ENCODE measurements at regions not wholly inside any gene's neighbourhood (a gene's known extent, or its start where the extent isn't known, plus 50 kb on each side); places are given as distances from the start of the nearest gene placed in this dataset.

DNA sequence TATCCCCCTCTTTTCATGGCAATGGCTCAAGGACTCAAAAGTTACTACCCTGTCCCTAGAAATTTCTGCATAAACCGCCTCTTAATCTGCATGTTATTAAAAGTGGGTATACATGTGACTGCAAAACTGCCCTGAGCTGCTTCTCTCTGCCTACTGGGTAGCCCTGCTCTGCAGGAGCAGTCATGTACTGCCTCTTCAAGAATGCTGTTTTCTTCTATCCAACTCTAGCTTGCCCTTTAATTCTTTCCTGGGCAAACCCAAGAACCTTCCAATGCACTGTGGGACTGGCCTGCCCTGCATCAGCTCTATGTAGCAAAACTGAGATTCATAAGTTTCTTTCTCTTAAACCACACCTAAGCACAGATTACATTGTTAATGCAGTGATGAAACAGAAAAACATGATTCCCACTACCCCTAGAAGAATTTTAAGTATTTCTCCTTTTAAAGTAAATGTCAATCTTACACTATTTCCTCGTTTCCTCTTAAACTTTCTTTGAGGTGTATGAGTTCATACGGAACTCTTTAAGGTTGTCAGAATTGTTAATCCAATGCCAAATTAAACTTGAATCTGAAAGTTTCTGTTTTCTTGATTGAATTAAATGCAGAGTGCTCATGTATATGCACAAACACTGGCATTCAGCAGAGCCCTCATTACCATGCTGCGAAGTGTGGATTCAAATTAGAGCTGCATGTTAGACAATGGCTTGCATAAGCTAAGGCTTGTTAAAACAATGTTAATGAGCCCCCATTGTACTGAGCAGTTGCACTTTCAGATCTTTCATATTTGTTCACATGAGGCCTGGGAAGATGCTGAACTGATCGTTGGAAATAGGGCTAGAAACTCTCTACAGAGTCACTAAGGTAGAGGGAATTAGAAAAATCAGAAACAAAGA lies 669.9 kb upstream of the PCDH20 start:
- no peak for DNase-seq

DNA sequence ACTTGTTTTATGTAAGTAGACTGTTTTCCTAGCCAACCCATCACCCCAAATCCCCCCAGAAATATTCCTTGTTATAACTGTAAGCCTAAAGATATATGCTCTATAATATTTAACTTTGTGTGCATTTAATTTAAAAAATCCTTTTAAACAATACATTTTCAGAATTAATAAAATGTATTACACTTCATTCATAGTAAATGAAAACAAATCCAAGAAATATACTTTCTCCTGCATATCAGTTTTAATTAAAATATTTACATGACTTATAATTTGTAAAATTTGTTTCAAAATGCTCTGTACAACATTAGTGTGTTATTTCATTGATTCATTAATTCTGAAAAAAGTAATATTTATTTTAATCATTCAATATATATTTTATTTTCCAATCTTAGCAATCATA lies 669.1 kb upstream of the PCDH20 start:
- no peak for DNase-seq

DNA sequence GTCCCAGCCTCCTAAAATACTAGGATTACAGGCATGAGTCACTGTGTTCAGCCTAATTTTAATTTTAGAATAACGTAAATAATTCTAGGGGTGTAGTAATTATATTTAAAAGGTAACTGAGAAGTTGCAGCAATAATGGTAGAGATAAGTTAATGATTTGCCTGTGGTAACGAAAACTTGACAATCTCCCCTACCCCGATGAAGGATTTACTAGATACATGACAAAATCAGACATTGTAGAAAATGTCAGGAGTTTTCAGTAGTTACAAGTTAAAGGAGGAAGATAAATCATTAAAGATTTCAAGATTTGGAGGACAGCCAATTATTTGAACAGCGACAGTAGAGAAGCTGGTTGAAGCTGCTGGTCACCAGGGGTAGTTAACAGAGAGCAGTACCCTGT lies 652.2 kb upstream of the PCDH20 start:
- no peak for DNase-seq

DNA sequence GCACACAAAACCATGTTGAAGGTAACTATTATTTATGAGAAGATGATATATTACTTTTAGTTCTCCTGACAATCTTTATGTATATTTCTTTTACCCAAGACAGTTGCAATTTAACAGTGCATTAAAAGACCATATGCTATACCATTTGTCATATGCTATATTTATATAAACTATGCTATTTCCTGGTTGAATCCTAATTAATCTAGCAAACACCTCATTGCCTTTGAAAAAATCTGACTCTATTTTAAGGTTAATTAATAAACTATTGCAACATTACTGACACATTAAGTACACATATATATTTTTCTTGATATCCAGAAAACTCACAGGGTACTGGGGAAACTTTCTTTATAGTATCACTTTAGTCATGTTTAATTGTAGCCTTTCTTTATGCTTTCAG lies 649.4 kb upstream of the PCDH20 start:
- no peak for DNase-seq

DNA sequence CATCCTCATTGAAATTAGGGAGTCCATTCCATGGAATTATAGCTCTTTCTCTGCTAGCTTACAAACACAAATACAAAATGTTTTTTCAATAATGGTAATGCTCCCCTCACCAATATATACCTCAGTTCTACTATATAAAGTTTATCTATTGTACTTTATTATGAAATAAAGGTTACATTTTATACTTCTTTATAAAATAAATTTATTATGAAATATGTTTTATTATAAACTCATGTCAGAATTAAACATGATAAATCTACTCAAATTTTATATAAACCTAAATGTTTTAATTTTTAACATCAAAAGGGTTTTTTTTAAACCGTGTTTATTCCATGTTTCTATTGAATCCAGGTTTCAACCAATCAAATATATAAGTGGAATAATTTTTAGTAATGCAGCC lies 646.1 kb upstream of the PCDH20 start:
- DNase-seq: no peak

DNA sequence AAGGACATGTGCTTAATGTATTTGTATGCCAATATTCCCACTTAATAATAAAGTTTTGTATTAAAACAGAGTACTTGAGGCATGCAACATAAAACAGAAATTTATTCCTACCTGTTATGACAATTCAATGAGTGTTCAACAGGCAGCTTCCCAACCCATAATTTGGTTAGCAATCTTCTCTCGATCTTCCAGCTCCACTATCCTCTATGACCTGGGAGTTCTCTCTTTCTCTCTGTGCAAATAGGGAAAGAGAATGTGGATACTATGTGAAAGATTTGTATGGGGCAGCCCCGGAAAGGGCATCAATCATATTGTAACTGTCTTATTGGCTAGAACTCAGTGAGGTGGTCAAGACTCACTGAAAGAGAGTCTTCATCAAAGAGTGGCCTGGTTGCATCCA lies 644.9 kb upstream of the PCDH20 start:
- DNase-seq: no peak

DNA sequence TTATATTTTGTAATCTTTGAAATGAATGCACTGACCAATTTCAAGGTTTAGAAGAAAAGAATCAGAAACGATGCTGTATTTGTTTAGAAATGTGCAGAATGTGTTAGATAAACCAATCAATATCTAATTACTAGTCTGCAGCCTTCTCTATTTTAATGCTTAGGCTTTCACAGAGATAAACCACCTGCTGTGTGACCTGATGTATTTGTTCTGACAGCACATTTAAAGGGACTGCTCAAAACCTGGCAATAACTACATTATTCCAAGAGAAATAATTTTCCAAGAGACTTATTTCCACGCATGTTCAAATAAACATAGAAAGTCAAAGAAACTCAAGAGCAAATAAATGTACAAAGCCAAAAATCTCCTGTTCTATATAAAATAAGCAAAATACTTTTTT lies 641.6 kb upstream of the PCDH20 start:
- DNase-seq: no peak

DNA sequence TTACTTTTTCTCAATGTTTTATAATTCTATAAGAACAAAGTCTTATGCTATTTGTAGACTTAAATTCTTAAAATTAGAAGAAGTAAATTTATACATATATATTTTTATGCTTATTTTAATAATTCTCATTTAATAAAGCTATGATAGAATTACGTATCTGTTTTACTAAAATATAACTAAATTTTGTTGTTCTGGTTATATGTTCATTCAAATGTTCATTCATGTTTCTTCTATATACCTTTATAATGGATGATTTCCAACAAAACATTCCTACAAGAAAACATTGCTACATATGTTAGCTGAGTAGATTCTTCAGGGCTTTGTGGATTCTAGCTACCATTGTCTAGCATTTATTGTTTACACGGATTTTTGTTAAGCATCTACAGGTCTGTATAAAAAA lies 634.3 kb upstream of the PCDH20 start:
- DNase-seq: no peak

DNA sequence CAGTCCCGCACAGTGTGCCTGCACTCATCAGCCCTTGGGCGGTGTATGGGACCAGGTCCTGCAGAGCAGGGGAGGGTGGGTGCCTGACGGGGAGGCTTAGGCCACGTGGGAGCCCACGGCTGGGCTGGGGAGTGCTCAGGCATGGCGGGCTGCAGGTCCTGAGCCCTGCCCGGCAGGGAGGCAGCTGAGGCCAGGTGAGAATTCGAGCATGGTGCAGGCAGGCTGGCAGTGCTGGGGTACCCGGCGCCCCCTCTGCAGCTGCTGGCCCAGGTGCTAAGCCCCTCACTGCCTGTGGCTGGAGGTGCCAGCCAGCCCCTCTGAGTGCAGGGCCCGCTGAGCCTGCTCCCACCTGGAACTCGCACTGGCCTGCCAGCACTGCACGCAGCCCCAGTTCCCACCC lies 630.9 kb upstream of the PCDH20 start:
- DNase-seq: no peak

DNA sequence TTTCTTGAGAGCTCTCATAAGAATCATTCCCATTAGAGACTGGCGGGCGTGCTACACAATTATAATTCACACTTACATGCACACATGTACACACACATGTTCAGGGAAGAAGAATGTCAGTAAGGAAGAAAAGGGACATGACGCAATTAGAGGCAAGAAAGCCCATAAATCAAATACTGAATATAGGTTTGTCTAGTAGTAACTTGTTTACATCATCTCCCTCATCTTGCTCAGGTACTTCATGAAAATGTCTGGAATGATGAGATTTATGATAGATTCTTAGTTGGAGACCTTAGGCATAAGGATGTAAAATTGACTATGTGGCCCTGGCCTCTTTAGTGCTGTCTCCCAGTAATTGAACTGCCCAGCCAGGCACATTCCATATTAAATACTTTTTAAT lies 628.0 kb upstream of the PCDH20 start:
- DNase-seq: no peak

DNA sequence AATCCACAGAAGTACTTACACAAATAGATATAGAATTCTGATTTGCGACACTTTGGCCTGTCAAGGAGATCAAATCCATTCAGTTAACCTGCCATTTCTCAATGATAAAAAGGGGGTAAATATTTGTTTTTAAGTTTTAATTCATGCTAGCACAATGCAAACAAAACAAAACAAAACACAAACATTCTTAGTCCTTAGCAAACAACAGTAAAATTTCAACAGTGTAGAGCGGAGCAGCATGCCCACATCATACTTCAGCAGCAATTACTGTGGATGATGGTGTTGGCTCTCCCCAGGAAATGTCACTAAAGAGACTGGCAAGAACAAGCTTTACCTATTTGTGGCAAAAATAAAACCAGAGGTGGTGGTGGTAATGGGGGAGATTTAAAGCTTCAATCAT lies 625.2 kb upstream of the PCDH20 start:
- no peak for DNase-seq

DNA sequence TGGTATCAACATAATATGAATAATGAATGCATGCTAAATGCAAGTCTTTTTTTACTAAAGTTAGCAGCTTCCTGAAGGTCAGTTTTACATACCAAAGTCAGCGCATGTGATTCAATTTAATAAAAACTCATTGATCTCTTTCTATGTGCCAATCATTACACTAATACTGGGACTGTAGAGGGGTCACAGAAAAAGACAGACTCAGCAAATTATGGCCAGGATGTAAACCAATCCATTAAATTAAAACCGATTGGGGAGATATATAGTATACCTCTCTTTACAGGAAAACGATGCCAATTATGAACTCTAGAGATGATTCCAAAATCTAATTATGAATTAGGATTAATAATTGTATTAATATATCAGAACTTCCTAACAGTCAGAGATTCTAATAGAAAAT lies 624.4 kb upstream of the PCDH20 start:
- DNase-seq: no peak

DNA sequence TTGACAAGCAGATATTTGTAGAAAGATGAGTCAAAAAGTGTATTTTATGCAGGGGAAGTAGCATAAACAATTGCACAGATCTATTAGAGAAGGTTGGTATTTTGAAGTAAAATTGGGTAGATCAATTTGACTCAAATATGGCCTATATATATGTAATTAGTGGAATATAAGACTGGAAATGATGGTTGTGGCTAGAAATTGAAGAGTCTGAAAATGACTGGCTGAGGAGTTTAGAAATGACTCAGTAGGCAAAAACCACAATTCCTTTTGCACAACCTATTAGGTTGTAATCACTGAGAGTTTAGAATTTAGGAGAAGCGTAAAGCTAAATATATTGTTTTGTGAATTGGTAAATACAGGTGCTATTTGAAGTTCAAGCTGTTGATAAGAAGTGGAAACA lies 622.6 kb upstream of the PCDH20 start:
- no peak for DNase-seq

DNA sequence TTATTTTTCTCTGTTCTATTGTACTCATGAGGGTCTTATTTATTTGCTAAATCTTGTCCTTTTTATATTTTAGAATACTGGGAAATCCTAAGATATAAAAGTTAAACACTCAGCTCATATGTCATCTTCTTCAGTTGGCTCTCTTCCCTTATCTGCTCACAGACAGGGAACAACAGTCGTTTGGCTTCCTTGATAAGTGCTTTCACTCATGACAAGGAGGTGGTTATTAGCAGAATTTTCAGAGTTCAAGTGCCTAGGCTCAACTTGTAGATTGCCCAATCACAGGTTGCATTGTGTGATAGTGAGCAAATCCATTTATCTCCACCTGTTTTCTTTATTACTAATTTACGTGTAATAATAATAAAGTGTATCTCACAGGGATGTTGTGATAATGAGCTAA lies 620.3 kb upstream of the PCDH20 start:
- DNase-seq: no peak

DNA sequence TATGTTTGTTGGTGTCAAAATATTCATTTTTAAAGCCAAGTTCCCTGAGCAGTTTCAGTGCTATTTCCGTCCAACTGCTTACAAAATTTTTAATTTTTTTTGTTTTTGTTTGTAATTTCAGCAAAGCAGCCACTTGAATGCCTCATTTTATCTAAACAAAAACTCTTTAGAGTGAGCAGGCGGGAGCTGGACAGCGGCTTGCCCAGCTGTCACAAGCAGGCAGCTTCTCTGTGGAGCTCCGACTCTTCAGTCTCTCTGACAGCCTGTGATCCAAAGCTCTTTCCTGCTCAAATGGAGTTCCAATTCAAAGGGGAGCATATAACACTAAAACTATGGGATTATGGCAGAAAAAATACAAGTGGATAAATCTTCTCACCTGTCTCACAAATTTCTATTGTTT lies 618.3 kb upstream of the PCDH20 start:
- no peak for DNase-seq

DNA sequence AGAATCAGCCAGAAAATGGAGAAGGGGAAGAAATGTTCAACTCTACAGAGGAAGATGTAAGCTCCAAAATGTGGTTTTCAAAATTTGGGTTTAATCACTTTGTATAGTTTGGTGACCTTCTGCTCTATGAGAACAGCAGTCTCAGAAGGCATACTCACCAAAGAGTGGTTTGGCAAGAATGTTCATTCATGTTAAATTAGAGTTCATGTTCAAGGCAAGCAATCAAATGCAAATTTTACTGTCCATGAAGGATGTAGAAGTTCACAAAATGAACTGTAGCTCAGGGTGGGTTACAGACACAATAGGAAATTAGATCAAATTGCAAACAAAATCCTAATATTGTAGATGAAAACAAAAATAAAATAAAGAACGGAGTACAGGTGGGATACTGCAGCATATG lies 606.7 kb upstream of the PCDH20 start:
- no peak for DNase-seq

DNA sequence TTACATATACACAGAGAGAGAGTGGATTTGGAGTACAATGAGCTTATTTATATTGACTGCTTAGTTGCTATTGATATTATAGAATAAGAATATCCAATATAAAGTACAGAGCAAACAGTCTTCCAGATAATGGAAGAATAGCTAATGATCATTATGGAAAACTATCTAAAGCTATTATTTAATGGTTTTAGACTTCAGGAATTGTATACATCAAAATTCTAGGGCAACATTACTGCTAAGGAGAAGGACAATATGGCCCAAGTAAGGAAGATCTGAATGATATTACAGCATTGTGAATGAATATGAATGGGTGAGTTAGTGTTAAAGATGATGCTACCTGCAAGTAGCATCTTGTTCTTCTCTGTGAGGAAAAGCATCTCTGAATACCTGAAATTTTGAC lies 604.2 kb upstream of the PCDH20 start:
- DNase-seq: no peak

DNA sequence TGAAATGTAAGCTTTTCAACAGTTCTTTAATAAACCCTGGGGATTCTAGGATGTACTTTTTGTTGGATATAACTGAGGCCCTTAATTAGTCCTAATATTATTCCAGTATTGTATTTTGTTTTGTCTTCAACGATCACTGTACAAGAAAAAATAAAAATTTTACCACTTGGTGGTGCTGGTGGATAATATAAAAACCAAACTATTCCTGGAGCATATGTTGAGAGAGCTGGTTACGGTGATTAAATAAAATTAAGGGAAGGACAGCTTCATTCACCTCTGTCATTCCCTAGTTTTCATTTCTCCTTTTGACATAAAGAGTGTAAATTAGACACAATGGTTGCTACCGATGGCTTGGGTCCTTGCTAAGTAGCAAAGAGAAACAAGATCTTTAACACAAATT lies 598.6 kb upstream of the PCDH20 start:
- no peak for DNase-seq

DNA sequence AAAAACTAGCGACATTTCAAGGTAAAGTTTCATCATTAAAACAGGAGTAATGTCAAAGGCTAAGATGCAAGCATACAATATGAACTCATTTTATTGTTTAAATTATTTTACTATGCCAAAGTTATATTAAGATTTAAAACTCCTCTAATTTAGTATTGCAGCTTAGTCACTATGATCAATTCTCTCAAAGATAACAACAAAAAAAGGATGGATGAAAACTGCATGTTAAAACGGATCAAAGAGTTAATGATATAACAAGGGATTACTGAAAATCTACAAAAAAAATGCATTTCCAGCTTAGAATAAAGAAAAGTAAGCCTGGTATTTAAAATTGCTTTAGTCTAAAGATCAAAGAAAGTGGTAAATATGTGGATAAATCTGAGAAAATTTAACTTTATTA lies 587.8 kb upstream of the PCDH20 start:
- no peak for DNase-seq

DNA sequence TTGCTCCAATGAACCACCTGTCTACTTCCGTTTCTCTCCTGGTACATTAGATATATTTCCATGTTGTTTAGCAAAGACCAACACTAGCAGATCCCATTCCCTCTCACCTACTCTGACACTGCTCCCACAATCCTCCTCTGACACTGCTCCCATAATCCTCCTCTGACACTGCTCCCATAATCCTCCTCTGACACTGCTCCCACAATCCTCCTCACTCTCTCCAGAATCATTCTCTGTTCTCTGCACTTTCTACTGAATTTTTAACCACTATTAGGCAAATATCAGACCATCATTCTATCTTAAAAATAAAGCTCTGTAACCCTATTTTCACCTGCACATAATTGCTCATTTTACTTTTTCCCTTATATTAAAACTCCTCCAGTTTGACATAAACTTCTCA lies 578.5 kb upstream of the PCDH20 start:
- DNase-seq: no peak

DNA sequence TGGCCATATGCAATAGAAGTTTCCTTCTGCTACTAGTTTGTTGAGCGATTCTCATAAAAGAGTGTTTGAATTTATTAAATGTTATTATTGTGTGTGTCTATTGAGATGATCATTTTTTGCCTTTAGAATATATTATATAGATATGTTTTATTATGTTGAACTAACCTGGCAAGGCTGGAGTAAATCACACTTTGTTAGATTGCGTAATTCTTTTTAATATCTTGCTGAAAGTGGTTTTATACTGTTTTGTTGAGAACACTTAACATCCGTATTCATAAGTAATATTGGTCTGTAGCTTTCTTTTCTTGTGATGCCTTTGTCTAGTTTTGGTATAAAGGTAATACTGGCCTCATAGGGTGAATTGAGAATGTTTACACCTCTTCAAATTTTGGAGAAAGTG lies 574.3 kb upstream of the PCDH20 start:
- DNase-seq: no peak

DNA sequence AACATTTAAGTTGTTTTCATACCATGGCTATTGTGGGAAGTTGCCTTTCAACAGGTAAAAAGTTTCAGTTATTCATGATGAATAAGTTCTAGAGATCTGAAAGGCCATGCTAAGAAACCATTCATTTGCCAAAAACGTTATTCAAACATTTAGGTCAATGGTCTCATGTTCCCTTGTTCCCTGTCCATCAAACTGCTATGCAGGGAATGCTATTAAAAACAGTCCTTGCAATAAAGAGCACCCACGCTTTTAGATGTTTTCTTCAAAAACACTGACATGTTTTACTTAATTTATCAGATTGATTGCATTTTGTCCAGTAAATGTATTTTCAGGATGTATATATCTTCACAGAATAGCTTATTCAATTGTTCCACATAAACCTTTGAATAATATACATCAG lies 573.2 kb upstream of the PCDH20 start:
- no peak for DNase-seq

DNA sequence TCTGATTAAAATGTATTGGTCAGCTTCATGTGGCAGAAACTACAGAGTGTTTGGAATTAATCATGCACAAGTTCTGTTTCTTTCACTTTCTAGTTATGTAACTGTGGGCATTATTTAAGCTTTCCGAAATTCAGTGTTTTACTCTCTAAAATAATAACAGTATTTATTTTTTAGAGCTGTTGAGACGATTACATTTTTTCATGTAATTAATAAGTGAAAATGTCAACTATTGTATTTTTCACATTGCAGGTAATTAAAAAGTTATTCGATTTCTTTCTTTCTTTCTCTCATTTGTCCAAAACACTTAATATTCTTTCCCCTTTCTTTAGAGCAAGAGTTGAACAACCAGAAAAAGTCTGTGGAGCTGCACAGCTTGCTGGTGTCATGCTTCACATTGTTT lies 559.4 kb upstream of the PCDH20 start:
- DNase-seq: no peak

DNA sequence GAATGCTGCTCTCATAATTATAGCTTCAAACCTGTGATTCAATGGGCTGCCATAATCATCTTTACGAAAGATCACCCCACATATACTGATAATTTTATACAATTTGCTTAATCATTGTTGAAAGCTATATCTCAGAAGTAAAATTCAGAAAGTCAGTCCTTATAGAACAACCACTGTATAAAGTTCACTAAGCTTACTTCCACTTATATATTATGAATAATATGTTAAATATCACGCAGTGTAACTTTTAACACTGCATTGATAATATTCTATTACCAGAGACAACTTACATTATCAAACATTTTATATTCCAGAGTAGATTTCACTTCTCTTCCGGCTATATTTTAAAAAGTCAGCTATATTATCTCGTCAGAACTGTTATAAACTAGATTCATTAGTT lies 550.1 kb upstream of the PCDH20 start:
- no peak for DNase-seq

DNA sequence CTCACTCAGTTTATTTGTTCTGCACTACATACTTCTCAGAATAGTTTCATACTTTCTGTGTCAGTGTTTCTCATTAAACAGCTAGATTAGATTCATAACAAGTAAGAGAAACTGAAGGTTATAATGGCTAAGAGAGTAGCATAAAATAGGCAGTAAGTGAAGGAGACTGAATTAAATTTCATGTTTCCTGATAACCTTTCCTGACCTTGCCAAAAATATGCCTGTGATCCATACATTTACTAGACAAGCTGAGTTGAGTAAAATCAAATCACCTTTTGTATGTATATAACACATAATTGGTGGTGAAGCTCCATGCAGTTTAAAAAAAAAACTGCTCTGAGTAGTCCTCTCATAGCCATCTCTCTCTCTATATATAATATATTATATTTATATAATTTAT lies 545.3 kb upstream of the PCDH20 start:
- DNase-seq: no peak

DNA sequence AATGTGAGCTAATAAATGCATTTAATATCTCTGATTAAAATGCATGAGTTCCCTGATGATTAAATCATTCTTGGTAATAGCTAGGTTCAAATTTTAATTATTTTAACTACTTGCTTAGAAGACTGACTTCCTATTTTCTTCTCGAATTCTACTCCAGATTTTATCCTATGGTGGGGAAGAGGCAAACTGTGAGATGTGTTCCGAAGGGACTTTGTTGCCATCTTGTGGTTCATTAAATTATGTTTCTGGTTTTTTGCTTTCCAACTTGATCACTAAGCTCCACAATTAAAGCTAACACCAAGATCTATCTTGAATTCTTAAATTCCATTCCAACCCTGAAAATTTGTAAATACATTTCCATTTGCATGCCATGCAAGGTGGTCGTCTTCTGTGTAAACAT lies 538.4 kb upstream of the PCDH20 start:
- DNase-seq: no peak

Data from stimulated activated naive CD4-positive, alpha-beta T cell (primary cell).